ENCODE measurements at regions not wholly inside any gene's neighbourhood (a gene's known extent, or its start where the extent isn't known, plus 50 kb on each side); places are given as distances from the start of the nearest gene placed in this dataset.

DNA sequence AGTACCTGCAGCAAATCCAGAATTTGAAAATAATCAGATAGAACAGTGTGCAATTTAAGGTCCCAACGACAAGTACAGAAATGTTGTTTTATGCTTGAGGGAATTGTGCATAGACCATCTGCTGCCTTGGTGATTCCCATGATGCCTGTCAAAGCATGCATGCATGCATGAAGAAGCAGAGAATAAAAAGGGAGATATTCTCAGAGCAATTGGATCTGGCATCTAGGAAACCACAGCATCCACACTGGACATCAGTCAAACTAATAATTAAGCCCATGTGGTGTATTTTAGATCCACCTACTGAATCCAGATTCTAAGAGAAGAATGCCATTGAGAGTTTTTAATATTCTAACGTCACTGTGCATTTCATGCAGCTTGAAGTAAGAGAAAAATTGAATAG lies 361.2 kb downstream of the FSIP2 start:
- Histone ChIP-seq H3K4me1 (peaks cover 7% of the 10 kb centered on the region), H3K27ac (no peak overlapping the region), H3K36me3 (replicated peaks in 1 of 2; ENCODE audit: insufficient read depth in 1 of 2, low read depth in 2 of 2) (no peaks in the 10 kb centered on the region), H3K4me3 (no peak overlapping the region), H3K9me3 (no peaks in the 10 kb centered on the region), H3K27me3 (no peaks in the 10 kb centered on the region)
- 74 to 79% methylated on average over 2 of the region's 2 CpGs for WGBS, 2 donors
- intact Hi-C loops (cut with DNase I) = no loop called here
- TF ChIP-seq CTCF (IDR thresholded peaks at IDR 0.05) (no peak), POLR2A (IDR thresholded peaks at IDR 0.05) (no peak)
- ATAC-seq (no peak), DNase-seq (no peak)

- Histone ChIP-seq H3K4me1 (peaks cover 7% of the 10 kb centered on the region), H3K27ac (no peak overlapping the region), H3K9me3 (no peaks in the 10 kb centered on the region), H3K36me3 (replicated peaks in 1 of 2; ENCODE audit: insufficient read depth in 1 of 2, low read depth in 2 of 2) (no peaks in the 10 kb centered on the region), H3K27me3 (no peaks in the 10 kb centered on the region), H3K4me3 (no peak overlapping the region)
- ATAC-seq = no peak
- no peak for DNase-seq
- TF ChIP-seq POLR2A (IDR thresholded peaks at IDR 0.05) (no peak), CTCF (IDR thresholded peaks at IDR 0.05) (no peak)
- intact Hi-C loops (cut with DNase I) = no loop called here
These were observed 362.0 kb downstream of the FSIP2 start for GRCh38 chr2:186100636-186101035.

DNA sequence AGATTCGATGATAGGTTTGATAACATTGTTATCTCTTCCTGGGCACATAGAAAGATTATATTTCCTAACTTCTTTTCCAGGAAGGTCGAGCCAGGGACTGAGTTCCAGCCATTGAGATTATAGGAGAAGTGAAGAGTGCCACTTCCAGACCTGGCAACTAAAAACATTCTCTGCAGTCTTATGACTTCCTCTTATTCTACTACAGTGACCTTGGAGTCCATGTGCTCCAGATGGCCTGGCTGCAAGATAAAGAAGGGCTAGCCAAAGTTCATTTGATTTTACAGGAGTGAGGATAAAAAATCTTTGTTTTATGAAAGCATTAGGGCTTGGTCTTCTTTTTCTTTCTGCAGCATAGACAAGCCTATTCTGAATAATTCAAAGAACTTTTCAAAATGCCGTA lies 363.0 kb downstream of the FSIP2 start:
- TF ChIP-seq CTCF (IDR thresholded peaks at IDR 0.05) (no peak), POLR2A (IDR thresholded peaks at IDR 0.05) (no peak)
- no peaks in the 10 kb centered on the region for H3K36me3 ChIP-seq (replicated peaks in 1 of 2; ENCODE audit: insufficient read depth in 1 of 2, low read depth in 2 of 2)
- ATAC-seq (peak; percentile 52), DNase-seq (peak in 3 of 4 donors; percentile 13 to 43 (median 28))
- H3K4me3 ChIP-seq = no peak overlapping the region
- intact Hi-C loops (cut with DNase I) = no loop called here
- peaks cover 7% of the 10 kb centered on the region for H3K4me1 ChIP-seq
- H3K9me3 ChIP-seq = no peaks in the 10 kb centered on the region
- H3K27me3 ChIP-seq = no peaks in the 10 kb centered on the region
- WGBS, 2 donors = 50 to 59% methylated on average over 3 of the region's 3 CpGs
- no peak overlapping the region for H3K27ac ChIP-seq

GRCh38 chr2:186103276-186103675 lies 364.7 kb downstream of the FSIP2 start:
- DNase-seq (no peak), ATAC-seq (no peak)
- Histone ChIP-seq H3K4me1 (peaks cover 7% of the 10 kb centered on the region), H3K36me3 (replicated peaks in 1 of 2; ENCODE audit: insufficient read depth in 1 of 2, low read depth in 2 of 2) (no peaks in the 10 kb centered on the region), H3K27ac (no peak overlapping the region), H3K4me3 (no peak overlapping the region), H3K9me3 (no peaks in the 10 kb centered on the region), H3K27me3 (no peaks in the 10 kb centered on the region)
- intact Hi-C loops (cut with DNase I) = no loop called here
- 77 to 88% methylated on average over 2 of the region's 2 CpGs for WGBS, 2 donors
- TF ChIP-seq POLR2A (IDR thresholded peaks at IDR 0.05) = no peak
- no peak for TF ChIP-seq CTCF (IDR thresholded peaks at IDR 0.05)

GRCh38 chr2:186105016-186105724 lies 366.6 kb downstream of the FSIP2 start:
- no peak overlapping the region for H3K4me3 ChIP-seq
- peaks cover 7% of the 10 kb centered on the region for H3K4me1 ChIP-seq
- WGBS, 2 donors = 83 to 100% methylated on average over 1 of the region's 1 CpG
- H3K27ac ChIP-seq = no peak overlapping the region
- no peak for DNase-seq
- no peaks in the 10 kb centered on the region for H3K36me3 ChIP-seq (replicated peaks in 1 of 2; ENCODE audit: insufficient read depth in 1 of 2, low read depth in 2 of 2)
- ATAC-seq = no peak
- H3K27me3 ChIP-seq = no peaks in the 10 kb centered on the region
- H3K9me3 ChIP-seq = no peaks in the 10 kb centered on the region
- no peak for TF ChIP-seq CTCF (IDR thresholded peaks at IDR 0.05)
- TF ChIP-seq POLR2A (IDR thresholded peaks at IDR 0.05) = no peak
- intact Hi-C loops (cut with DNase I) = no loop called here

All from body of pancreas (tissue), 4 donors.